ENCODE measurements at regions not wholly inside any gene's neighbourhood (a gene's known extent, or its start where the extent isn't known, plus 50 kb on each side); places are given as distances from the start of the nearest gene placed in this dataset.
A peak's percentile ranks its signal among the peaks of the same experiment; 100 is the strongest.

- DNase-seq (ENCODE audit: low read depth), result no peak
- no peak overlapping the region for H3K4me3 ChIP-seq (ENCODE audit: low read depth, low read length)
- TF ChIP-seq CTCF (IDR thresholded peaks at IDR 0.05; ENCODE audit: insufficient read depth, low read depth, low read length), result no peak
Measured at GRCh38 chr7:116095396-116095795, 64.8 kb upstream of the TFEC start.

DNA sequence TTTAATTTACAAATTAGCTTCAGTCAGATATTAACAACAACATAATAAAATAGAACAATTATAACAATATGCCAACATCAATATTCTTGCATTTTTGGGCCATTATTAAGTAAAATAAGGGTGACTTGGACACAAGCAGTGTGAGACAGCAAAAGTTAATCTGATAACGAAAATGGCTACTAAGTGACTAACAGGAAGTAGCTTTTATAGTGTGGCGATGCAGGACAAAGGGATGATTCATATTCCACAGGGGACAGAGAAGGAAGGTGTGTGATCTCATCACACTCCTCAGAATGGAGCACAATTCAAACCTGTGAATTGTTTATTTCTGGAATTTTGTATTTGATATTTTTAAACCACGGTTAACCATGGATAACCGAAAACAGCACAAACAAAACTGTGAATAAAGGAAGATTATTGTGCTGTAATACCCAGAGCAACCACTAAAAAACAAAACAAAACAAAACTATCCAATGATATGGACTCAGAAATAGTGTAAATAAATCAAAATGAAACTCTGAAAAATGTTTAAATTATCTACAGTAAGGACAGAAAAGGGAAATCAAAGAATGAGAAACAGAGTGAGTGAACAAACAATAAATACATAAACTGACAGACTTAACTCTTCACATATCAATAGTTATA, 66.9 kb upstream of the TFEC start:
- DNase-seq (ENCODE audit: low read depth), result peak; percentile 49
- H3K4me3 ChIP-seq (ENCODE audit: low read depth, low read length), result no peak overlapping the region
- peak; percentile 32 for TF ChIP-seq CTCF (IDR thresholded peaks at IDR 0.05; ENCODE audit: insufficient read depth, low read depth, low read length)

GRCh38 chr7:116098175-116098574, 67.6 kb upstream of the TFEC start:
- DNase-seq (ENCODE audit: low read depth), result no peak
- no peak overlapping the region for H3K4me3 ChIP-seq (ENCODE audit: low read depth, low read length)
- TF ChIP-seq CTCF (IDR thresholded peaks at IDR 0.05; ENCODE audit: insufficient read depth, low read depth, low read length), result no peak

- H3K4me3 ChIP-seq (ENCODE audit: low read depth, low read length), result no peak overlapping the region
- DNase-seq (ENCODE audit: low read depth), result no peak
- no peak for TF ChIP-seq CTCF (IDR thresholded peaks at IDR 0.05; ENCODE audit: insufficient read depth, low read depth, low read length)
Measured at GRCh38 chr7:116100626-116101025, 70.1 kb upstream of the TFEC start.

GRCh38 chr7:116101704-116102103, 71.1 kb upstream of the TFEC start:
- no peak for TF ChIP-seq CTCF (IDR thresholded peaks at IDR 0.05; ENCODE audit: insufficient read depth, low read depth, low read length)
- no peak overlapping the region for H3K4me3 ChIP-seq (ENCODE audit: low read depth, low read length)

DNA sequence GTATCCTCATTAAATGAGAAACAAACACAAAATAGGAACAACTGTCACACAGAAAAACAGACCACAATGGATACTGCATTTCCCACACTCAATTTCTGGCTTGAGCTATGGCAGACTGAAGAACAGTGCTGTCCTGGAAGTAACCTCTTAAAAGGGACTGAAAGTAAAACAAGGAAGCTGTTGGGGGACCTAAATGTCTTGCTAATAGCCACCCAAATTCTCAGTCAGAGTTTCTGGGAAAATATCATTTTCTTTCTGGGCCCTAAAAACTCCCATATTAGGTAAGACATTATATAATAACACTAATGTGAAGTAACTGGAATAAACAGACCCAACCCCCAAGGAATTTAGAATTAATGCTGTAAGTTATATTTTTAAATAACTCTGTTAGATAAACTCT, 80.9 kb upstream of the TFEC start:
- H3K4me3 ChIP-seq (ENCODE audit: low read depth, low read length), result no peak overlapping the region
- no peak for DNase-seq (ENCODE audit: low read depth)
- TF ChIP-seq CTCF (IDR thresholded peaks at IDR 0.05; ENCODE audit: insufficient read depth, low read depth, low read length), result no peak

More at GRCh38 chr7:116101704-116102103, 71.1 kb upstream of the TFEC start:
- DNase-seq (ENCODE audit: low read depth), result no peak

DNA sequence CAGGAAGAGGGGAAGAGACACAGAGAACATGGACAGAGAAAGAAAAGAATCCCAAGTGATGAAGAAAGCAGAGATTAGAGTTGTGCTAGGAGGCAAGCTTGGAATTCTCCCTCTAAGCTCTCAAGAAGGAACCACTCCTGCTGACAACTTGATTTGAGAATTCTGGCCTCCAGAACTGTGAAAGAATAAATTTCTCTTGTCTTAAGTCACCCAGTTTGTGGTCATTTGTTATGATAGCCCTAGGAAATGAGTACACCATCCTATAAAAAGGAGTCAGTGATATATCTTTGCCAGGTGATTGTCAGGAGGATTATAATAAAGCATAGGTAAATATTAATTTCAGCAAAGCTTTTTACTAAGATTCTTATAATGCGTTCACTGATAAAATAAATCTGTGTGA, 82.7 kb upstream of the TFEC start:
- no peak for DNase-seq (ENCODE audit: low read depth)
- TF ChIP-seq CTCF (IDR thresholded peaks at IDR 0.05; ENCODE audit: insufficient read depth, low read depth, low read length), result no peak
- no peak overlapping the region for H3K4me3 ChIP-seq (ENCODE audit: low read depth, low read length)

Data from fibroblast of villous mesenchyme (primary cell).